Natural killer cell treated with Interleukin-12 subunit alpha and Interleukin-12 subunit beta and Interleukin-15 and Interleukin-18, amount 100 ng/mL, for 72 hours (primary cell): ENCODE measurements at regions not wholly inside any gene's neighbourhood (a gene's known extent, or its start where the extent isn't known, plus 50 kb on each side); places are given as distances from the start of the nearest gene placed in this dataset.

ENCODE experiments used
- ATAC-seq, 2 donors: fragments of 150-1000 bp; cut with Tn5 transposase in 1 of 2; sonication (Bioruptor Pico), chemical (Tn5 transposase) in 1 of 2; 2 replicates each; pipeline ENCODE4 v1.10.0; 2021
- DNase-seq: peaks from one replicate; pipeline ENCODE4 v3.0.0; 2022; ENCODE audit warnings: low spot score
- H3K27ac Mint-ChIP-seq, 2 donors: 1 replicate in 1 of 2; 2 replicates in 1 of 2; pipeline ENCODE4 v1.8.0; 2022; ENCODE audit warnings: mixed read lengths in 2 of 2, mild to moderate bottlenecking in 1 of 2, moderate library complexity in 1 of 2
- H3K27me3 Mint-ChIP-seq, 2 donors: 1 replicate in 1 of 2; 2 replicates in 1 of 2; pipeline ENCODE4 v1.8.0; 2022; ENCODE audit warnings: mixed read lengths in 2 of 2
- H3K36me3 Mint-ChIP-seq: one replicate; pipeline ENCODE4 v1.8.0; 2022; ENCODE audit warnings: mixed read lengths
- H3K4me1 Mint-ChIP-seq, 2 donors: 1 replicate in 1 of 2; 2 replicates in 1 of 2; pipeline ENCODE4 v1.8.0; 2022; ENCODE audit warnings: low read depth in 2 of 2, mixed read lengths in 2 of 2, mild to moderate bottlenecking in 1 of 2
- H3K4me3 Mint-ChIP-seq: one replicate; pipeline ENCODE4 v1.8.0; 2022; ENCODE audit warnings: mixed read lengths
- H3K9me3 Mint-ChIP-seq: 2 replicates; pipeline ENCODE4 v1.8.0; 2022; ENCODE audit warnings: mixed read lengths

DNA sequence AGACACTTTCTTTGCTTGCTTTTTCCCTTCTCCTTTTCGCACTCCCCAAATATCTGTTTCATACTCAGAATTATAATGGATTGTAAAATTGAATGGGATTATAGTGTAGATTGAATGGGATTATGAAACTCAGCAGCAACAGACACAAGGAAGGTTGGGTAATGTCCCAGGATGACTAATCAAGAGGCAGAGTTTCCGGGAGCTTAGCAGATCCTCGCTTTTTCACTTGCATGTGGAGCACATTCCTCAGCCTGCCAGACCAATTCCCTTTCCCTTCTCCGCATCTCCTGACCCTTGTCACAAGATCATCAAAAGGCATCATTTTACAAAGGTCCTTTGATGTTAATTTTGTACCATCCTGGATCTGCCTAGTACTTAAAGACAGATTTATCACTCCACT, 55.1 kb upstream of the SLC1A1 start:
- Mint-ChIP-seq H3K4me1 (no peaks in the 10 kb centered on the region), H3K36me3 (peaks cover 6% of the 10 kb centered on the region), H3K27ac (no peak overlapping the region), H3K27me3 (peaks cover 12 to 32% of the 10 kb centered on the region in 2 donors), H3K9me3 (peaks cover 4% of the 10 kb centered on the region), H3K4me3 (no peak overlapping the region)
- DNase-seq (no peak), ATAC-seq (no peak)

- no peak for ATAC-seq
- Mint-ChIP-seq H3K27ac (no peak overlapping the region), H3K36me3 (no peaks in the 10 kb centered on the region), H3K4me3 (no peak overlapping the region), H3K9me3 (no peaks in the 10 kb centered on the region), H3K4me1 (no peaks in the 10 kb centered on the region), H3K27me3 (peaks cover 7 to 21% of the 10 kb centered on the region in 2 donors)
- DNase-seq: no peak
Observed at GRCh38 chr9:4433379-4433778, 56.9 kb upstream of the SLC1A1 start.

DNA sequence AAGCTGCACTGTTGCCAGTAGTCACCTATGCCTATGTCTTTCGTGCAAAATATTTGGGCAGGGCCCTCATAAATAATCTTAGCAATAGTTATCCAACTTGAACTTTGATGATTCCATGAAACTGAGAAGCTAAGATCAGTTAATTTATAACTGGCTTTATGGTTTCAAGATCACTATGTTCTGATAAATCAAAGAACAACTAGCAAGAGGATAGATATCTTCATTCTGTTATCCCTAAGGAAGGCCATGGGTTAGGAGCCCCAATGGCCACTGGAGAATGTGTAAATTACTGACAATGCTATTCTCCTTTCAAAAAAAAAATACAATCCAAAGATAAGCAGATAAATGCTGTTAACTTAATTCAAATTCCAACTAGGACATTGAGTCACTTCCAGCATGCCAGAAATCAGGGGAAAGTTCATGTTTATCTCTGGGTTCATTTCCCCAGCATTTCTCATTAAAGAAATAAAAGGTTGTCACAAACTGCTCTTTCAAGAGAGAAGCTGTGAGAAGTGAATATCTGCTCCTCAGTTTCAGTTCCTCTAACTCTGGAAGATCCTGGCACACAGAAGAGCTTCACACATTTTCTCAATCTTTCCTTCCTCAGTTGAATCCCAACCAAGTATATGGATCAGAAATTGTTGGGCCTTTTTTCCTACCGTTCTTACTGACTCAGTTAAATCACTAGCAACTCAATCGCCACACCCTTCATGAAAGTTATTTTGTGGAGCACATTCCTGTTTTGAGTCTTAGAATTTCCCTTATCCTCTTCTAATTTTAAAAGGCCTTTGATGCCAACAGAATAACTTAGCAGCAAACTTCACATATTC, 59.6 kb upstream of the SLC1A1 start:
- Mint-ChIP-seq H3K36me3 (no peaks in the 10 kb centered on the region), H3K27ac (no peak overlapping the region), H3K27me3 (peaks cover 7 to 15% of the 10 kb centered on the region in 2 donors)

DNA sequence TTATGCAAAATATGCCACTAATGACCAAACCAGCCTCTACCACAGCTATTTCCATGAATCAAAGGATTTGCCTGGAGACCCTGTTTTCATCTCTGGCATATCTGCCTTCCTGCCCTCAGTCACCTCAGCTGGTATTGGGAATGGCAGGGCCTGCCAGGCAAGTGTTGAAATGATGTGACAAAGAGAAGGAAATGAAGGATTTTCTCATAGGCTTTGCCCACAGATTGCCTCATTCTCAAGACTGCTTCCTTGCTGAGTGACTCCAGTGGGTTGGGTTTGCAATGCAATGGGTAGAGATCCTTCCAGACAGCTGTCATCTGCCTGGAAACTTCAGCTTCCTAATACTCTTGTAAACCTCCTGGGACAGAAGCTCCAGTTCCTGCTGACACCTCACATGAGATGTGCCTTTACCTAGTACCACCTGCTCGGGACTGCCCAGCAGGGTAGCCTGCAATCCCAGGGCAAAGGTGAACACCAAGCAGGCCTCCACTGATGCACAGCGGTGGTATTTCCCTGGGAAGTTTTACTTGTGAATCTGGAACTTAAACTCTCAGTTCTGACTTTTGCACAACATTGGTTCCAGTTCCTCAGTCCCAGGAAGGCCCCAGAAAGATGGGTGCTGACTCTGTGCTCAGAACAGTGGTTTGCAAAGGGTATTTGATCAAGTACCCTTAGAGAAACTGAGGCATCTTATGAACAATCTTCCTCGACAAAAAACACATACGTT, 64.8 kb upstream of the SLC1A1 start:
- Mint-ChIP-seq H3K9me3 (no peaks in the 10 kb centered on the region), H3K4me3 (no peak overlapping the region), H3K27ac (no peak overlapping the region), H3K4me1 (no peaks in the 10 kb centered on the region), H3K27me3 (peaks cover 20 to 34% of the 10 kb centered on the region in 2 donors), H3K36me3 (no peaks in the 10 kb centered on the region)
- DNase-seq (no peak), ATAC-seq (no peak)

More for the DNA sequence above, 59.6 kb upstream of the SLC1A1 start:
- Mint-ChIP-seq H3K4me3 (no peak overlapping the region), H3K4me1 (no peaks in the 10 kb centered on the region), H3K9me3 (no peaks in the 10 kb centered on the region)
- no peak for DNase-seq
- no peak for ATAC-seq

DNA sequence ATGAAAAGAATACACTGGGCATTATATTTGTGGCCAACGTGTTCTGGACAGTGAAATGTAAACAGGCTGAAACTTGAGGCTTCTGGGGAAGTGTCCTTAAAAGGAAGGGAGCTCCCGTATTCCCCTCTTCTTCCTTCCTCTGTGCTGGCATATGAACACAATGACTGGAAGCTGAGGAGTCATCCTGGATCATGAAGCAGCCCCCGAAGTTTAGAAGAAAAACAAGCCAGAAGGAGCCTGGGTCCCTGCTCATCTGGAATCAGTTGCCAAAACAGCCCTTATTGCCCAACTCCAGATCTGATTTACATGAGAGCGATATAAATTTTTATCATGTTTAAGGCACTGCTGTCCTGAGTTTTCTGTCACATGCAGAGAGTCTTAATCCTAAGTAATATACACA, 65.4 kb upstream of the SLC1A1 start:
- no peaks in the 10 kb centered on the region for H3K36me3 Mint-ChIP-seq
- no peak for DNase-seq
- no peaks in the 10 kb centered on the region for H3K9me3 Mint-ChIP-seq
- no peak overlapping the region for H3K4me3 Mint-ChIP-seq
- H3K27me3 Mint-ChIP-seq: peaks cover 23 to 34% of the 10 kb centered on the region in 2 donors
- no peaks in the 10 kb centered on the region for H3K4me1 Mint-ChIP-seq
- H3K27ac Mint-ChIP-seq: no peak overlapping the region
- ATAC-seq: no peak

GRCh38 chr9:4424038-4424437, 66.2 kb upstream of the SLC1A1 start:
- no peak overlapping the region for H3K4me3 Mint-ChIP-seq
- H3K9me3 Mint-ChIP-seq: no peaks in the 10 kb centered on the region
- H3K27ac Mint-ChIP-seq: no peak overlapping the region
- H3K4me1 Mint-ChIP-seq: no peaks in the 10 kb centered on the region
- DNase-seq (no peak), ATAC-seq (no peak)
- peaks cover 22 to 28% of the 10 kb centered on the region in 2 donors for H3K27me3 Mint-ChIP-seq
- H3K36me3 Mint-ChIP-seq: no peaks in the 10 kb centered on the region

- no peaks in the 10 kb centered on the region for H3K36me3 Mint-ChIP-seq
- no peak for ATAC-seq
- no peak overlapping the region for H3K4me3 Mint-ChIP-seq
- H3K27me3 Mint-ChIP-seq: peaks cover 27 to 28% of the 10 kb centered on the region in 2 donors
- no peak for DNase-seq
- no peak overlapping the region for H3K27ac Mint-ChIP-seq
- H3K9me3 Mint-ChIP-seq: no peaks in the 10 kb centered on the region
- H3K4me1 Mint-ChIP-seq: no peaks in the 10 kb centered on the region
Observed at GRCh38 chr9:4423207-4423610, 67.1 kb upstream of the SLC1A1 start.

GRCh38 chr9:4422495-4422894, 67.8 kb upstream of the SLC1A1 start:
- ATAC-seq (no peak), DNase-seq (no peak)
- H3K9me3 Mint-ChIP-seq: no peaks in the 10 kb centered on the region
- H3K36me3 Mint-ChIP-seq: no peaks in the 10 kb centered on the region
- no peaks in the 10 kb centered on the region for H3K4me1 Mint-ChIP-seq
- no peak overlapping the region for H3K4me3 Mint-ChIP-seq
- no peak overlapping the region for H3K27ac Mint-ChIP-seq
- peaks cover 27 to 28% of the 10 kb centered on the region in 2 donors for H3K27me3 Mint-ChIP-seq

- Mint-ChIP-seq H3K4me3 (no peak overlapping the region), H3K9me3 (no peaks in the 10 kb centered on the region), H3K4me1 (no peaks in the 10 kb centered on the region), H3K27ac (no peak overlapping the region), H3K36me3 (no peaks in the 10 kb centered on the region), H3K27me3 (peaks cover 27 to 31% of the 10 kb centered on the region in 2 donors)
- no peak for DNase-seq
- no peak for ATAC-seq
Observed at GRCh38 chr9:4421847-4422246, 68.4 kb upstream of the SLC1A1 start.

- Mint-ChIP-seq H3K36me3 (no peaks in the 10 kb centered on the region), H3K4me3 (no peak overlapping the region), H3K27me3 (peaks cover 20 to 31% of the 10 kb centered on the region in 2 donors), H3K4me1 (no peaks in the 10 kb centered on the region), H3K9me3 (no peaks in the 10 kb centered on the region), H3K27ac (no peak overlapping the region)
- DNase-seq (no peak), ATAC-seq (no peak)
Observed at GRCh38 chr9:4420351-4420750, 69.9 kb upstream of the SLC1A1 start.

DNA sequence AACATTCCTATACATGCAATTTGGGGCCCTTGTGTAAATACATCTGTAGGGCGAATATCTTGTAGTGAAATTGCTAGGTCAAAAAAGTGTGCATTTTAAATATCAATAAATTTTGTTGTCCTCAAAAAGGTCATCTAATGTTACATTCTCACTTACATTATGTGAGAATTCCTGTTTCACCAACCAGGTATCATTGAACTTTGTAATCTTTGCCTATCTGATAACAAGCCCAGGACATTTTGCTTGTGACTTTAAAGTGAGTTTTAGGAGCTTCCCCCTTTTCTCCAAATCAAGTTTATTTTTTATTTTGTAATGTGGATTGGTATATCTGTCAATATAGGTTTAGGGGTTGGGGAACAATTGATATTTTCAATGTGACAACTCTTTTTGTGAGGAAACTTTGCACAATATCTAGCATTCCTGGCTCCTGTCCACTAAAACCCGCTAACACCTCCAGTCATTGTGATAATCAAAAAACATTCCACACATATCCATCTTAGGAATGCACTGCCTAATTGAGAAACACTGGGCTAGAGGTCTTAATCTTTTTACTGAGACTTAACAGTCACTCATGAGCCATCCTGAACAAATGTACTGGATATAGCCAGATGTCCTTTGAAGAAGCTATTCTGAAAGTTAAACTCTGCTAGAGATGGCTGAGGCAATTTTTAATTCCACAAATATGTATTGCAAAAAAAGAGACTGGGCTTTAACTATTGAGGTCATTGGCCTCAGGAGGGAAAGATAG, 72.5 kb upstream of the SLC1A1 start:
- no peak for DNase-seq
- H3K4me1 Mint-ChIP-seq: no peaks in the 10 kb centered on the region
- no peak for ATAC-seq
- H3K27me3 Mint-ChIP-seq: peaks cover 15 to 27% of the 10 kb centered on the region in 2 donors
- no peak overlapping the region for H3K27ac Mint-ChIP-seq
- H3K9me3 Mint-ChIP-seq: no peaks in the 10 kb centered on the region
- H3K36me3 Mint-ChIP-seq: no peaks in the 10 kb centered on the region
- no peak overlapping the region for H3K4me3 Mint-ChIP-seq

- Mint-ChIP-seq H3K27ac (no peak overlapping the region), H3K9me3 (no peaks in the 10 kb centered on the region), H3K27me3 (peaks cover 8 to 22% of the 10 kb centered on the region in 2 donors), H3K36me3 (no peaks in the 10 kb centered on the region), H3K4me1 (no peaks in the 10 kb centered on the region), H3K4me3 (no peak overlapping the region)
- DNase-seq: no peak
- ATAC-seq: no peak
Observed at GRCh38 chr9:4416467-4416866, 73.8 kb upstream of the SLC1A1 start.

DNA sequence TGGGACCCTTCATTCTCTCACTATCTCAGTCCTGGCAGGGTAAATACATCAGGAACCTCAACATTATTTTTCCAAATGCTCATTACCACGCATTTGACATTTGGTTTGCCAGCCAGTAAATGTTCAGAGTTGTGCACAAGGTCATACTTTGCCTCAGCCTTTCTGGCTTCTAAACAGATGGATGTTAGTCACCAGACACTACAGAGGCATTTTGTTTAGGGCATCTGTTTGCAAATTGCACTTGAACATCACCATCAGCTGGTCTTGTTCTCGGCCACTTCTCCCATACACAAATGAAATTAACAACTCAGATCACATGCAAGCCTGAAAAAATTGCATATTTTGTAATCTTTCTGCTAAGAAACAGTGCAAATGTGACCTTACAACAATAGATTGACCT, 75.0 kb upstream of the SLC1A1 start:
- no peak for ATAC-seq
- Mint-ChIP-seq H3K27me3 (peaks cover 8 to 22% of the 10 kb centered on the region in 2 donors), H3K4me1 (no peaks in the 10 kb centered on the region), H3K4me3 (no peak overlapping the region), H3K27ac (no peak overlapping the region), H3K36me3 (no peaks in the 10 kb centered on the region), H3K9me3 (no peaks in the 10 kb centered on the region)
- no peak for DNase-seq

GRCh38 chr9:4413856-4414255, 76.4 kb upstream of the SLC1A1 start:
- H3K36me3 Mint-ChIP-seq: no peaks in the 10 kb centered on the region
- DNase-seq (no peak), ATAC-seq (no peak)
- H3K27ac Mint-ChIP-seq: no peak overlapping the region
- H3K4me1 Mint-ChIP-seq: no peaks in the 10 kb centered on the region
- no peaks in the 10 kb centered on the region for H3K9me3 Mint-ChIP-seq
- H3K27me3 Mint-ChIP-seq: peaks cover 8 to 15% of the 10 kb centered on the region in 2 donors
- H3K4me3 Mint-ChIP-seq: no peak overlapping the region
